SK-N-MC (cell line): ENCODE measurements at regions not wholly inside any gene's neighbourhood (a gene's known extent, or its start where the extent isn't known, plus 50 kb on each side); places are given as distances from the start of the nearest gene placed in this dataset.

Source experiments
- EZH2 ChIP-seq: fragments of 200-600 bp; sonication (generic); IDR thresholded peaks from one replicate; pipeline ENCODE4 v1.6.1; 2017; ENCODE audit warnings: antibody characterized with exemption
- FOXP2 ChIP-seq: optimal IDR thresholded peaks from 2 replicates; pipeline ENCODE3; 2011; ENCODE audit warnings: mild to moderate bottlenecking, moderate library complexity; ENCODE audit not compliant: insufficient read depth; ENCODE audit errors: extremely low read length, control extremely low read depth
- POLR2AphosphoS5 ChIP-seq: IDR thresholded peaks from 2 replicates; pipeline ENCODE4 v1.6.1; 2012; ENCODE audit warnings: mild to moderate bottlenecking, low read depth, low read length, borderline replicate concordance

DNA sequence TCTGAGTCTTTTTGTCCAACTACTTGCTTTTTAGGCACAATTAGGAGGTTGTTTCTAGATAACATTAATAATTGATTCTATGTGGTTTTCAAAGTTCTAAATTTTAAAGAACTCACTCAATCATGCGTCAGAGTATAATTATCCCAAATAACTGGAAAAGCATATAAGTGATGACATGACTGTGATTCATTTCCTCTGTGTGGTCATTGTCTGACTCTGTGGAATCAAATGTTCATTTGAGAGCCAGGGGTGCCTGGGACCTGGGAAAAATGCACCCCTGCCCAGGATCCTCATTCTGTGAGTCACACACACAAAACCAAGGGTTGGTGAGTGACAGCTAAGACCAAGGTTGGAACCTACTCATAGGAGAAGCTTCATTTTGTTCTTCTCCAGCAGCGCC is 127.1 kb upstream of the MLIP start:
- no peak for TF ChIP-seq POLR2AphosphoS5
- no peak for TF ChIP-seq EZH2
- TF ChIP-seq FOXP2, result no peak
